Adrenal gland (tissue), 9 donors: ENCODE measurements at regions not wholly inside any gene's neighbourhood (a gene's known extent, or its start where the extent isn't known, plus 50 kb on each side); places are given as distances from the start of the nearest gene placed in this dataset.

Source experiments
- DNase-seq, 7 donors: peaks; one replicate each; pipeline ENCODE4 v3.0.0-alpha.2; 2019 to 2020
- H3K27ac ChIP-seq, 5 donors: fragments of 200-600 bp; sonication (generic) in 4 of 5; 1 replicate in 3 of 5; 2 replicates in 2 of 5; pipeline versions ENCODE4 v1.5.1 to v1.8.0; 2016 to 2020; ENCODE audit warnings: mild to moderate bottlenecking in 1 of 5
- H3K27me3 ChIP-seq: fragments of 200-600 bp; 2 replicates; pipeline ENCODE4 v1.8.0; 2021
- H3K36me3 ChIP-seq, 2 donors: fragments of 200-600 bp; replicated peaks in 1 of 2; 1 replicate in 1 of 2; 2 replicates in 1 of 2; pipeline versions ENCODE4 v1.5.1 to v1.8.0; 2018 to 2022
- H3K4me1 ChIP-seq, 2 donors: fragments of 200-600 bp; replicated peaks in 1 of 2; 1 replicate in 1 of 2; 2 replicates in 1 of 2; pipeline versions ENCODE4 v1.5.1 to v1.8.0; 2018 to 2021
- H3K4me3 ChIP-seq, 4 donors: fragments of 200-600 bp; sonication (generic) in 3 of 4; one replicate each; pipeline ENCODE4 v1.5.1; 2016 to 2018
- H3K9me3 ChIP-seq, 3 donors: fragments of 200-600 bp; sonication (generic) in 1 of 3; replicated peaks in 1 of 3; 1 replicate in 2 of 3; 2 replicates in 1 of 3; pipeline versions ENCODE4 v1.5.1 to v1.8.0; 2016 to 2021
- POLR2A ChIP-seq, 2 donors: fragments of 450-650 bp; IDR thresholded peaks; one replicate each; pipeline ENCODE4 v1.6.1; 2017; ENCODE audit warnings: antibody characterized with exemption in 2 of 2, mild to moderate bottlenecking in 2 of 2, moderate library complexity in 1 of 2
- WGBS, 4 donors: extraction: QIAGEN DNeasy Blood & Tissue Kit in 2 of 4; methylation state at CpG; one replicate each; pipeline versions ENCODE4 v1.1.5 to v1.1.7; 2013 to 2017; 5-methylcytosine and 5-hydroxymethylcytosine counted together
- intact Hi-C, 2 donors: fragments of 100-400 bp; cut with DNase I; formaldehyde crosslinking; loops; one replicate each; pipeline versions ENCODE4 v1.14.1 to v1.15.0; 2022 to 2023
- TF ChIP-seq, protein P1 (sequence below), 6 experiments: fragments of 450-650 bp in 4 of 6; fragments of 200-600 bp in 2 of 6; sonication (generic) in 1 of 6; IDR thresholded peaks; 1 replicate in 5 of 6; 2 replicates in 1 of 6; pipeline versions ENCODE4 v1.5.1 to v1.8.0; 2016 to 2021; ENCODE audit warnings: antibody characterized with exemption in 6 of 6, mild to moderate bottlenecking in 2 of 6, moderate library complexity in 1 of 6
- donor health status: healthy with polysubstance abuse.
- donor health status: Bipolar disorder and iron deficiency.
- donor health status: DM: yes; HTN: yes; CAD: no.
- donor health status: DM: no; HTN: no; CAD: no.
- donor health status: DM: no; HTN: no; CAD: no.

GRCh38 chr6:6723361-6723760 is 134.8 kb downstream of the LY86 start:
- 63 to 77% (median 69%) methylated on average over 1 of the region's 1 CpG for WGBS, 4 donors
- DNase-seq, result no peak
- Histone ChIP-seq H3K36me3 (no peaks in the 10 kb centered on the region), H3K27ac (peak overlapping the region in 4 of 5 donors; percentile 83 to 91 (median 88)), H3K4me3 (no peak overlapping the region), H3K9me3 (no peaks in the 10 kb centered on the region), H3K4me1 (peaks cover 12 to 20% of the 10 kb centered on the region in 2 donors), H3K27me3 (no peaks in the 10 kb centered on the region)
- intact Hi-C loops, result loop anchor here (10.0 kb wide), 1 partner anchor 521 kb away; no protein-coding TSS in a partner anchor
- TF ChIP-seq, protein P1, sequence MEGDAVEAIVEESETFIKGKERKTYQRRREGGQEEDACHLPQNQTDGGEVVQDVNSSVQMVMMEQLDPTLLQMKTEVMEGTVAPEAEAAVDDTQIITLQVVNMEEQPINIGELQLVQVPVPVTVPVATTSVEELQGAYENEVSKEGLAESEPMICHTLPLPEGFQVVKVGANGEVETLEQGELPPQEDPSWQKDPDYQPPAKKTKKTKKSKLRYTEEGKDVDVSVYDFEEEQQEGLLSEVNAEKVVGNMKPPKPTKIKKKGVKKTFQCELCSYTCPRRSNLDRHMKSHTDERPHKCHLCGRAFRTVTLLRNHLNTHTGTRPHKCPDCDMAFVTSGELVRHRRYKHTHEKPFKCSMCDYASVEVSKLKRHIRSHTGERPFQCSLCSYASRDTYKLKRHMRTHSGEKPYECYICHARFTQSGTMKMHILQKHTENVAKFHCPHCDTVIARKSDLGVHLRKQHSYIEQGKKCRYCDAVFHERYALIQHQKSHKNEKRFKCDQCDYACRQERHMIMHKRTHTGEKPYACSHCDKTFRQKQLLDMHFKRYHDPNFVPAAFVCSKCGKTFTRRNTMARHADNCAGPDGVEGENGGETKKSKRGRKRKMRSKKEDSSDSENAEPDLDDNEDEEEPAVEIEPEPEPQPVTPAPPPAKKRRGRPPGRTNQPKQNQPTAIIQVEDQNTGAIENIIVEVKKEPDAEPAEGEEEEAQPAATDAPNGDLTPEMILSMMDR (IDR thresholded peaks at IDR 0.05), result no peak
- TF ChIP-seq POLR2A (IDR thresholded peaks at IDR 0.05), result no peak

- intact Hi-C loops, result loop anchor here (10.0 kb wide), 1 partner anchor 521 kb away; no protein-coding TSS in a partner anchor
- no peak for TF ChIP-seq POLR2A (IDR thresholded peaks at IDR 0.05)
- TF ChIP-seq, protein P1 (IDR thresholded peaks at IDR 0.05), result no peak
- peak in 6 of 7 donors; percentile 59 to 75 (median 62) for DNase-seq
- H3K27ac ChIP-seq, result peak overlapping the region; percentile 83 to 91 (median 89)
- 26 to 39% (median 37%) methylated on average over 13 to 16 of the region's 16 CpGs for WGBS, 4 donors
- H3K4me1 ChIP-seq, result peaks cover 12 to 20% of the 10 kb centered on the region in 2 donors
- H3K27me3 ChIP-seq, result no peaks in the 10 kb centered on the region
- no peaks in the 10 kb centered on the region for H3K9me3 ChIP-seq
- peak overlapping the region in 1 of 4 donors; percentile 52 for H3K4me3 ChIP-seq
- no peaks in the 10 kb centered on the region for H3K36me3 ChIP-seq
Measured at GRCh38 chr6:6723921-6724538, 135.5 kb downstream of the LY86 start.

GRCh38 chr6:6724539-6725467 is 136.3 kb downstream of the LY86 start:
- intact Hi-C loops, result loop anchor here (10.0 kb wide), 1 partner anchor 520 kb away; no protein-coding TSS in a partner anchor
- 25 to 56% (median 36%) methylated on average over 17 to 40 of the region's 40 CpGs for WGBS, 4 donors
- H3K27ac ChIP-seq, result peak overlapping the region; percentile 83 to 91 (median 89)

More at GRCh38 chr6:6724539-6725467, 136.3 kb downstream of the LY86 start:
- Histone ChIP-seq H3K4me1 (peaks cover 12 to 20% of the 10 kb centered on the region in 2 donors), H3K27me3 (no peaks in the 10 kb centered on the region), H3K36me3 (no peaks in the 10 kb centered on the region), H3K9me3 (no peaks in the 10 kb centered on the region), H3K4me3 (peak overlapping the region in 2 of 4 donors; percentile 17 to 52)
- DNase-seq, result peak; percentile 77 to 90 (median 82)
- TF ChIP-seq, protein P1 (IDR thresholded peaks at IDR 0.05), result peak; percentile 12 to 81 (median 65)
- TF ChIP-seq POLR2A (IDR thresholded peaks at IDR 0.05), result no peak
